ENCODE measurements at regions not wholly inside any gene's neighbourhood (a gene's known extent, or its start where the extent isn't known, plus 50 kb on each side); places are given as distances from the start of the nearest gene placed in this dataset.

GRCh38 chr2:164164602-164165001 is 428.8 kb upstream of the FIGN start:
- FAIRE-seq = no peak

- no peak for FAIRE-seq
These were observed 419.8 kb upstream of the FIGN start for GRCh38 chr2:164155558-164155957.

- FAIRE-seq = no peak
These were observed 415.7 kb upstream of the FIGN start for GRCh38 chr2:164151522-164151921.

GRCh38 chr2:164150604-164151003 is 414.8 kb upstream of the FIGN start:
- FAIRE-seq = no peak

- no peak for FAIRE-seq
These were observed 410.6 kb upstream of the FIGN start for GRCh38 chr2:164146441-164146840.

- no peak for FAIRE-seq
These were observed 409.5 kb upstream of the FIGN start for GRCh38 chr2:164145093-164145987.

- no peak for FAIRE-seq
These were observed 407.5 kb upstream of the FIGN start for GRCh38 chr2:164143183-164143930.

- no peak for FAIRE-seq
These were observed 406.9 kb upstream of the FIGN start for GRCh38 chr2:164142755-164143154.

- no peak for FAIRE-seq
These were observed 405.5 kb upstream of the FIGN start for GRCh38 chr2:164141271-164141670.

- no peak for FAIRE-seq
These were observed 402.9 kb upstream of the FIGN start for GRCh38 chr2:164138750-164139149.

GRCh38 chr2:164134336-164134735 is 398.5 kb upstream of the FIGN start:
- no peak for FAIRE-seq

GRCh38 chr2:164127971-164128527 is 392.2 kb upstream of the FIGN start:
- FAIRE-seq = no peak

GRCh38 chr2:164126960-164127660 is 391.3 kb upstream of the FIGN start:
- no peak for FAIRE-seq

GRCh38 chr2:164115806-164116205 is 380.0 kb upstream of the FIGN start:
- no peak for FAIRE-seq

GRCh38 chr2:164114937-164115336 is 379.1 kb upstream of the FIGN start:
- FAIRE-seq = no peak

- FAIRE-seq = no peak
These were observed 376.3 kb upstream of the FIGN start for GRCh38 chr2:164112105-164112504.

GRCh38 chr2:164110515-164110914 is 374.7 kb upstream of the FIGN start:
- no peak for FAIRE-seq

- no peak for FAIRE-seq
These were observed 373.2 kb upstream of the FIGN start for GRCh38 chr2:164109006-164109405.

GRCh38 chr2:164103271-164103670 is 367.5 kb upstream of the FIGN start:
- no peak for FAIRE-seq

- no peak for FAIRE-seq
These were observed 366.6 kb upstream of the FIGN start for GRCh38 chr2:164102366-164102765.

- FAIRE-seq = no peak
These were observed 355.9 kb upstream of the FIGN start for GRCh38 chr2:164091673-164092072.

- FAIRE-seq = no peak
These were observed 354.7 kb upstream of the FIGN start for GRCh38 chr2:164090533-164090932.

- no peak for FAIRE-seq
These were observed 348.3 kb upstream of the FIGN start for GRCh38 chr2:164084066-164084465.

Measured in colon (tissue), 2 donors.